Activated effector memory CD4-positive, alpha-beta T cell treated with anti-CD3 and anti-CD28 coated beads, Interleukin-2, amount 50 U/mL, for 16 hours (primary cell): ENCODE measurements at regions not wholly inside any gene's neighbourhood (a gene's known extent, or its start where the extent isn't known, plus 50 kb on each side); places are given as distances from the start of the nearest gene placed in this dataset.
"Not testable (repeated sequence)": the region's sequence is repeated elsewhere in the genome, so short reads cannot be mapped to it uniquely, and the experiment has no call there.

Experiments used
- DNase-seq: peaks from one replicate; pipeline ENCODE4 v3.0.0-alpha.2; 2020

DNA sequence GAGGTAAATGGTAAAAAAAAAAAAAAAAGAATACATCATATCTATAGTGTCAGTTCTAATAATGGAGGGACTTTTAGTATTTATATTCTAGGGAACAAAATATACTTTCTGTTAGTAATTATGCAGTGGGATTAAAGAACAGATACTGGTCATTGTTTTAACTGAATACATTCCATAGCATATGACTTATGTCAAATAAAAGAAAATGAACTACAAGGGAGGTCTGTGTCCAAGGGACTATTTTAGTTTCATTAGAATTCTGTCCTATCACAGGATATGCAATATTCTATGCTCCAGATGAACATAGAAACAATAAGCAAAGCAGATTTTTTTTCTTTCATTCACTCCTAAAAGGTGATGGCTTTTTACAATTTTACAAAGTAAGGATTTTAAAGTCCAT is 154.2 kb upstream of the ZEB2 start:
- no peak for DNase-seq

DNA sequence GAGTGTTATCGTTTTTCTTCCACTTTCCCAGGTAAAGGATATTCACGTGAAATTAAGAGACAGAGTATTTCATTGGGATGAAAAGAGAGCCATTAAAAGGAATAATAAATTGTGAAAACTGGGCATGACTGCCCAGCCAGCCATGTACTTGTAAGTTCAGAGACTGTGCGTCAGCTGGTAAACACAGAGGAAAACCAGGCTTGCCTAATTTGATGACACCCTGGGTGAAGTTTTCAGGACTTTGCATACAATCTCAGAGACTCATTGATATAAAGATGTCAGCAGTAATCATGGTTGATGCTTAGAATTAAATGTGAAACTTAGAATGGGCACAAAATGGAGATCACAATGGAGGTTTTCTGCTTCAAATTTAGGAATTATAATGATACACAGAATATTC is 153.5 kb upstream of the ZEB2 start:
- DNase-seq, result no peak

DNA sequence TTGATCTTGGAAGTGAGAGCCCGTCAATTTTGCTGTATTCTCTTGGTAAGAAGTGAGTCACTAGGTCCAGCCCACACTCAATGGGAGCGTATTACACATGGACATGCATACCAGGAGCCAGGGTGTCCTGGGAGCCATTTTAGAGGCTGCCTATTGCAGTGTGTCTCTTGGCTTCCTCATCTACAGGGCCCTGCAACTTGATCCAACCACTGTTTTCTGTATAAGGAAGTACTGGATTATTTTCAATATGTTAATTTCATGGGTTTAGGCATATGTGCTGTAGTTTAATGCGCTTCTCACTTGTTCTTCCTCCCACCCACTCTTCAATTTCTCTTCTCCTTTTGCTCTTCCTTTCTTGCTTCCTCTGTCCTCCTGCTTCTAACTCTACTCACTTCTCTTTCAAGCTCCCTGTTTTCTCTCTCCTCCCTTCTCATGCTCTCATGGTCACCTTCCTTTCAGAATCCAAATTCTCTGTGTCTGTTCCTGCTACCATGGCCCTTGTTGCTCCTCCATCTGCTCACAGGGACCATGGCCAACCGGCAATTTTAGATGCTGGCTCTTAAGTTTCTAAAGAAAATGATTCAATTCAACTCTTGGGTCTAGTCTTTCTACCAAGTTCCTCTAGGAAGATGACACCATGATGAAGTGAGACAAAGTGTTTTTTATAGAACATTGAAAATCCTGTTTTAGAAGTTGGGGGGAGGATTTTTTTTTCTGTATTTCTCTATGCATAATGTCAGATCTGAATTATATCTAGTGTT is 152.0 kb upstream of the ZEB2 start:
- DNase-seq, result no peak

DNA sequence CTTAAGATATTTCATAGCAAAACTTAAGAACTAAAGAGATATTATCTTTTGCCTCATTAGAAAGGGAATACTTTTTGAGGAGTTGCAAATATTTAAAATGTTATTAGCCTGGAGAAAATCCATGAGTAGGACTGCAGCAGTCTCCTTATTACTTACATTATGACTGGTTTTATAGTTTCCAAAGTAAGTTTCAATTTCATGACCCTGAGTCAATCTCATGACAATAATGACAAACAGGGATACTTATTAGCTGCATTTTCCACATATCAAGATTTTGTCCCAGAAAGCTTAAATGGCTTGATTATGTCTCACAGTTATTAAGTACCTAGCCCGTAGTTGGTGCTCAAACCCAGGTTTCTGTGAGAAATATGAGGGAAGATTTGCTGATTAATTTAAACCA is 150.8 kb upstream of the ZEB2 start:
- no peak for DNase-seq

DNA sequence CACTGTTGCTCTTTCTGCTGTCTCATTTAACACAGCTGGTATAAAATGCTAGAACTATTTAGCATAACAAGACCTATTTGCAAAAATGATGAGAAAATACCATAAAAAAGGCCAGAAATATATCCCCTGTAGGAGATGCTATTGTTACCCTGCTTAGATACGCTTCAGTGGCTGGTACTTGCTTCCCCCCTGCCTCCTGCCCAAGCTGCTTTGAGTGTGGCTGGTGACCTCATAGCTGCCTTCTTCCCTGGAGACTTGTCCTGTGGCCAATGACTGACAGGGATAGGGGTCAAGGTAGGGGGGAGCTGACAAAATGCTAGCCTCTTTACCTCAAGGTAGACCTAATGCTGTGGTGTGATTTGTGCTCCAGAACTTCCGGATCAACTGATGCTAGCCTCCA is 150.2 kb upstream of the ZEB2 start:
- no peak for DNase-seq

DNA sequence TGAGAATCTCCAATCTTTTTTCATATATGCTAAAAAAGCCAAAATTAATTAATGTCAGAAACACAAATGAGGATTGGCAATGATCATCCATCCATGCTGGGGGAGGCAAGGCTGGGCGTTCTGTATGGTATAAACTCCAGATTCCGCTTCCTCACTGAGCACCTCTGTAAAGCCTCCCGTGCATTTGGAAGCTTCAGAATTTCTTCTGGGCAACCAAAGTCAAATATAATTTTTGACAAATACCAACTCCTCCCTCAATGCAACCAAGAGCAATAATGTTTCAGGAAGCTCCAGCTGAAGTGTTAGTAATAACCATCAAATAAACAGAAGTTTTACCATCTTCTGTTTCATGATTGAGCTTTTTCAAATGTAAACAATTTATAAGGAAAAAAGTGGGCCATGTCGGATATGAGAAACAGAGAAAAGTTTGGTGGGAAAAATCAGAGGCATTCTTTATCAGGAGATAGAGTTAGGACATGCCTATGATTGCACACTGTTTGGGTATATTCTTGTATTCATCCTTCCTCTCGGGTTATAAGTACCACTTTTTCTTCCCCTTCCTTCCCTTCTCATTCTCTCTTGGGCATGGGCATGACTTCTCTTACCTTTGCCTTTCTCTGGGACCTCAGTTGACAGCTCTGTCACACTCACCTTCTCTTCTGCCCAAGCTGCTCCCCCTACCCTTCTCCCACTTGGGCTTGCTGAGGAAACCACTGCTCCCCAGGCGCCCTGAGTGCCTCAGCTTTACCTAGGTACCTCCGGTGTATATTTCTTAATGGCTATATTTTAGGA is 149.5 kb upstream of the ZEB2 start:
- no peak for DNase-seq

DNA sequence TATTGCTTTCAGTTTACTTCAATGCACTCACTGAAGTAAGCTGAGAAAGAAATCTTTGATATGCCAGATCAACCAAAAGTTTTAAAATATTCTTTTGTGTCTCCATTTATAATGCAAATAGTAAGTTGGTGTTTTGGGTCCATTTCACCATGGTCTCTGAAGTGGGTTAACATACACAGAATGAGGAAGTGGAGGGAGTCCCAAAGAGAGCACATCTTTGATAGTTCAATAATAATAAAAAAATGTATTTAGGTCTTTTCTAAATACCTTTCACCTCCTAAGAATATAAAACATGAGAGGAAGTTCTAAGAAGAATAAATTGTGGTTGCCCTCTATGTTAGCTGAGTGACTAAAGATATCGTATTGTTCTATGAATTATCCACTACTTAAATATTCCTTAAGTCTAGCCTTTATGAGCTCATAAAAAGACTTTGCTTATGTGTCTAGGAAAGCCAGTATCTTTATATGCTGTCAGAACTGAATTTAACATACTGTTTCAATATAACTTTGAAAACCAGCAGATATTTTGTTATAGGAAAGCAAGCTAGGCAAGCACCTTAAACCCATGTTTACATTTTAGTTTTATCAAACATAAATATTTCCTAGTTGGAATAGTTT is 148.7 kb upstream of the ZEB2 start:
- no peak for DNase-seq

DNA sequence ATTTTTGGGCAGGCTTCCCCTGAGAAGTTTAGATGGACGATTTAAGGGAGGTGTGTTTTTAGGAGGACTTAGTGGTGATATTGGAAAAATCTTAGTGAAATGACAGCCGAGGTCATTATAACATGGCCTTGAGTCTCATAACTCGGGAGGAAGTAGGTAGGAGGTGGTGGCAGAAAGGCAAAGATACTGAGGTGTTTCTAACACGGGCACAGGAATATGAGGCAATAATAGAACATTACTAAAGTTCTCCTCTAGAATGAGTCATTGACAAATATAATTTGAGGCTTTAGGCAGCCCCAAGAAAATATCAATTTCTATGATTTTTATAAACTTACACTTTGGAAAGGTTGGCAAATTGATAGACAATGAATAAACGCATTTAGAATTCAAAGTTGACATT is 146.1 kb upstream of the ZEB2 start:
- no peak for DNase-seq

DNA sequence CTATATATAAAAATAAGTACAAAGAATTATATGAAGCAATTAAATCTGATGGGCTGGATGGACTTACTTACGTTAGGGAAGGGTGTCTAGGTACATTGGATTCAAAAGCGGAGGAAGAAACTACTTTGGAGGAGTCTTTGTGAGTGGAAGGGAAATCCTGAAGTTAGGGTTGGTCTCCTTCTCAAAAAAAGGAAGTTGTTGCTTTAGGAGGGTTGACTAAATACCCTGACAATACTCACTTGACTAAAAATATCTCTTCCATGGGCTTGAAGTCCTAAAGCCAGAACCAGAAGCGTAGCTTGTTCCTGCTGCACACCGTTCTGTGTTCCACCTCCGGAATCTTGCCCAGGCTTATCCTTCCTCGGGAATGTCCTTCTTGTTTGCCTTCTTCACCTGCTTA is 143.3 kb upstream of the ZEB2 start:
- no peak for DNase-seq

DNA sequence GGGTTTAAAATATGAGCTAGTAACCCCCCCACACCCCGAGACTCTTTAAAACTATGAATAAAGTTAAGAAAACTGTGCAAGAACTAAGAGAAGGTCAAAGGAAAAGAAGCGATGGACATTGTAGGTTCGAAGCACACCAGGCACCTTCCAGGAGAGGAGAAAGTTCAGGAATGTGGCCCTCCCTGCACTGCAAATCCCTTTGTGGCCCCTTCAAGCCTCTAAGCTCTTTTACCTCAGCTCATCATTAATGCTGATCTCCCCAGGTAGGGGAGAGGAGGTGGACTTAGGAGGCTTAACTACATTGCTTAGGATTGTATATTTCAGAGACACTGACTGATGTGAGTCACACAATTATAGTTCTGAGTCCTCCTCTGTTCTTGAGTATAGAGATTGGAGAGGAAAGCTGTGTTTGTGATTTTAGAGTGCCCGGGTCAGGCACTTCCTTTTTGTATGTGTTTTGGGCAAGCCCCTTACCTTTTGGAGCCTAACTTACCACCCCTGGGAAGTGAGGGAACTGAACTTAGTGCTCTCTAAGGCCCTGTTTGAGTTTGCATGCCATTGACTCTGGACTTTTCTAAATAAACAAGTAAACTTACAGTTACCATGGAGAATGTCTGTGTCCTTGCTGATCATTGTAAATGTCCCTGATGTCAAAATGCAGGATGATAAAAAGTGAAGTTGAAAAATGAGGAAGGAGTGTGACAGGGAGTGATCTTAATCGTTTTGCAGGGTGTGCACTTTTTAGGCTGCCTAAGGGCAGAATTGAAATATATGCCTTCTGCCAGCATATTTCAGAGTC is 140.8 kb upstream of the ZEB2 start:
- no peak for DNase-seq

DNA sequence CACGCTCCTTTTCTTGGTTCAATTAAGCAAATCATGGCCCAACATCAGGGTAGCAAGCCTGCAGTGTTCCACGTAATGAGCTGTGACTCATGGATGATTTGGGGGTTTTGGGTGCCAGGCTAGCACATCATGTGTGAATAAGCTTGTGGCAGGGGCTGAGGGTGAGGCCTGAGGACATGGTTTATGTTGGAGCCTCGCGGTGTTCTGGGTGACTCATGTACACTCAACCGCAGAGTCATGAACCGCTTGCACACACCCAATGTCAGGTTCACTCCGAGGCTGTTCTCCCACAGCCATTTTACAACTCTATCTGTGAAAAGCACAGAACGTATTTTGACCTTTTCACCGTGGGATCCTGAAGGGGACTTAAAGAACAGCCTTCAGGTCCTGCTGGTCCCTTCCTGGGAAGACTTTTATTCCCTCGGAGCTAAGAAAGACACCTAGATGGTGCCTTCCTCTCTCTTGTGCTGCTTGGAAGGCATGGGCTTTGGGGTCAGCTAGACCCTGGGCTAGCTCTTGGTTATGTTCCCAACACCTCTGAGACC is 139.9 kb upstream of the ZEB2 start:
- peak; percentile 72 for DNase-seq

DNA sequence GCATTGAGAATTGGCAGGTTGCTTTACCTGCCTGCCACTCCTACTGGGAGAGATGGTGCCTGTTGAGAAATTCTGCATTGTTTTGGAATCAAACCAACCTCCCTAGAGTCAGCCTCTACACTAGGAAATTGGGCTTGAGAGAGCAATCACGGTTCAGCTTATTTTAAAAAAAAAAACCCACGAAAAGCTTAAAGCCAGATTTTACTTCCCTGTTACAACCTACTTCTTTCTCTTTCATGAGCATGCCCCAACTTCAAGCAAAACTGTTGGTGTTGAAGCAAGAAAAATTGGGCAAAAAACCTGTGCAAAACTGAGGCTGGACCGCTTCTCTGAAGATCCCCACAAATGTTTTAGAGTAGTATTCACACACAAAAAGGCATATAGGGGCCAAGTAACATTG is 134.6 kb upstream of the ZEB2 start:
- no peak for DNase-seq

DNA sequence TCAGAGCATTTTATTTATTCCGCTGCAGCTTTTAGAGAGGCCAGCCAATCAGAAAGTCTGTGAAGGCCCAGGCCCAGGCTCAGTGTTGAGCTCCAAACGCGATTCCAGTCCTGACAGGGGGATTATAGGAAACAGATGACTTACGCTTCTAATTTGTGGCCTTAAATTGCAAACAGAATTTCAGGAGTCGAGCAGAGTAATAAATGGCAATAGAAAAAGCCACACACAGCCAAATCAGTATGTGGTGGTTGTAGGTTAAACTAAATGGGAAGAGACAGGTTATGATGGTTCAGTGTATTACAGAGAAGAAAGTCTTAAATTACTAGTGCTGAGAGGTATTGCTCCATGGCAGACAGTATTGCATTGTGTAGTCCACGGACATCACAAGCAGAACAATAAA is 131.0 kb upstream of the ZEB2 start:
- DNase-seq, result no peak

DNA sequence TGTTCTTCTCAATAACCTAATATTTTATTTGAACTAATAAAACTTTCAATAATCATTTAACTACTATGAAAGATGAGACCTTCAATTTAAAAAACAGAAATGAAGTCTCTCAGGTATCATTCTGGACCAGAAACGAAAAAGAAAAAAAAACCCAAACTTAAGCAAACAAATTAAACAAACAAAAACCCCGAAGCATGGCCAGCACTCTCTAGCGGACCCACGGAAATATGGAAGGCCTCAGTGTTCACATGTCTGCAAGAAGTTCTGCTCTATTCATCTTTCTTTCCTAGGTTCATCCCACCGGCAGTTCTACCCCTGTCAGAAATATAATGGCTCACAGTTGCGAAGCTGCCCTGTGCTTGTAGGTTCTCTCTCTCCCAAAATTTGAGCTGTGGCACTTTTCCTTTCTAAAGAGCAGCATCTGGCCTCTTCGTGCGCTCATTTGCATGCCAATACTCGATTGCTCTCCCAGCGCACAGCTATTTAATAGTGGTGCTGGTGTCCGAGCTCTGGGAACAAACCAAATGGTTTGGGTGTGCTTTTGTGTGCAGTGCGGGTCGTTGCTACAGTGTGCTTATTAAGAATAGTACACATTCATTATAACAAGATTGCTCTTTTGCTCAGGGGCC is 129.0 kb upstream of the ZEB2 start:
- no peak for DNase-seq

DNA sequence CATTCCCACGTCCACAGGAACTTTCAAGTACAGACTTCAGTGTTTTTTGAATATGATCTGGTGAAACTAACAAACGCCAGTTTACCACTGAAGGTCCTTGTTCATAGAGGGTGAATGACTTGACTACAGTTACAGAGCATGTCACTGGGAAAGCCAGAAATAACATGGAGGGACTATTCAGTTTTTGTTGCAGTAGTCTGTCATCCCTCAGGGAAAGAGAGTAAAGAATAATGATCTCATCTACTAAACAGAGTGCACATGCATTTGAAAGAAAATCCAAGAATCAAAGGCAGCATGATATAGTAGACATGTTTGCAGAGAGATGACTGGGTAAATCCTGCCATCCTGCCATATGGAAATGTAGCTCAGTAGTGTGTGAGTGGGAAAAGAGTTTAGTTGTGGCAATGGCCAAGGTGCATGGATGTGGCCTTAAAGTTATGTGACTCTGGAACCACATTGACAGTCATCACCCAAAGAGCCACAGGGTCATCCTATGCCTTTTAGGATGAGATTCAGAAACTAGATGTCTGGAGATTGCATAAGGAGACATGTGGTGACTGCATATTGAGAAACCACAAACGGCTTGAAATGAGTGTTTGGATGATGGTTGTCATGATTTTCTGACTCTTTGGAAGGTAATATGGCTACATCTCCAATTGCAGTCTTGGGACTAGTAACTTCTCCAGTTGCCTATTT is 125.3 kb upstream of the ZEB2 start:
- no peak for DNase-seq

DNA sequence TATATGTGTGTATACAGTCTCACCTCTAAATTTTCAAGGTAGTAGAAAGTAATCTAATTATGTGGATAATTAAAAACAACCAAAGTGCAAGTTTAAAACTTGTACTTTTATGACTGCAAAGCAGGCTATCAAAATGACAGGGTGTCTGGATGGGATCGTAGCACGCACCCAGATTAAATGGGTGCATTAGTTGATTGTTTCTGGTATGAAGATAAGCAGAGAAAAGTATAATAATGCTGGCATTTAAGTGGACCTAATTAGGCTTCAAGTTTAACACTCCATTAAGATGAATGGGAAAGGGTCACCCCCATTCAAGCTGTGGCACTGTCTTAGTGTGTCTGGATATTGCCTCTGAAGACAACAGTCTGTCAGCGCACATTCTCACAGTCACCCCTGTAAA is 124.6 kb upstream of the ZEB2 start:
- DNase-seq, result no peak

DNA sequence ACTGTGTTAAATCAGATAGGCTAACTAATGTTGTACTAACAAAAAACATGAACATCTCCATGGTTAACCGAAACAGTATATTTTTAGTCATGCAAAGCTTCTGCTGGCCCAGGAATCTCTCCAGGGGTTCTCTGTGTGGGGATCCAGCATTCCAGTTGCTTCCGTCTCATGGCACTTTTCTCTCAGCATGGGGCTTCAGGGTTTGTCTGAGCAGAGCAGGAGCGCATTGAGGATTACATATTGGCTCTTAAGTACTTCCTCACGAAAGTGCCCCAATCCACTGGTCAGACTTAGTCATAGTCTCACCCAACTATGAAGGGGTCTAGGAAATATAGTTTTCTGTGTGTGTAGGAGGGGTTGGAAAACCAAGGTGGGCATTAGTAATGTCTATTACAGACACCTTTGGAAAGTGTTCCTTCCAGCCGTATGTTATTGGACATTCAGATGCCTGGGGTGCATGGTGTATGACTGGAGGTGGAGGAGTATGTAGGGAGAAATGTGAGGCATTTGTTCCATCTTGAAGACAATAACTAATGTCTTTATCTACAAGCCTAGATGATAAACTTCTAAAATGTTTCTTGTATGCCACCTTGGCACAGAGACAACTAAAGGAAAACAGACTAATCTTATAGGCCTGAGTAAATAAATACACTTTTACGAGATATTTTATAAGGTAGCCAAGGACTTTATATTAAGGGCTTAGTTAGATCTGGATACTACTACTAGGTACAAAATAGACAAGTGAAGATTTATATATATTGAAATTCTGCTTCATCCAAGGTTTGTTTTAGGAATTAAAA is 123.8 kb upstream of the ZEB2 start:
- DNase-seq, result no peak

DNA sequence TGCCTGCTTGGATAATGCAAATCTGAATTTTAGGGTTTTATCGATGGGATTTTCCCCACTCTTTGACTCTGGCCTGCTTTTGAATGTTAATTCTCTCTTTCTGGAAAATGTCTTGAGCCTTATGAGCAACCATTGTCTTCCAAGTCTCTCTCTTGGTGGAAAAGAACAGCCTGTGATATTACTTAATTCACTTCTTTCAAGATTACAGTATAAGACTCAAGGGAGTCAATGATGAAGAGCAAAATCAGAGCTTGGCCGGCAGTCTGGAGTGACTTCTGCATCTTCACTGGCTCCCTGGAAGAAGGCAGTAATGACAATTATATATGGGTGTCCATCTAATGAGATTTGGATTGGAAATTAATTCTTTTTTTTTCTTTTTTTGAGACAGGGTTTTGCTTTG is 122.9 kb upstream of the ZEB2 start:
- no peak for DNase-seq

DNA sequence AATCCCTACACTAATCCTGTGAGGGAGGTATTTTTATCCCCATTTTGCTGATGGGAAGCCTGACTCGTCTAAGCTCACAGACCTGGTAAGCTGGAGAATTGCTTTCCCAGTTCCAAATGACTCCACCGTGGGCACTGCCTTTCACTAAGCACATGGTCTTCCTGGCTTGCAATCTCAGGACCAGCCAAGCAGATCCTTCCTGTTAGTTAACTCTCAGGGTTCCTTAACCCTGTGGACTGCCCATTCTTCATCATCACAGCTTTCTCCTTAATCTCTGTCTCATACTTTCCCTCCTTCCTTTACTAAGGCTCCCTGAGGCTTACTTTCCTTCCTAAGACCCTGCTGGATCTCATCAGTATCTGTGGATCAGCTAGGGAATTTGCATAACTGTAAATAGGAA is 122.2 kb upstream of the ZEB2 start:
- DNase-seq, result no peak

DNA sequence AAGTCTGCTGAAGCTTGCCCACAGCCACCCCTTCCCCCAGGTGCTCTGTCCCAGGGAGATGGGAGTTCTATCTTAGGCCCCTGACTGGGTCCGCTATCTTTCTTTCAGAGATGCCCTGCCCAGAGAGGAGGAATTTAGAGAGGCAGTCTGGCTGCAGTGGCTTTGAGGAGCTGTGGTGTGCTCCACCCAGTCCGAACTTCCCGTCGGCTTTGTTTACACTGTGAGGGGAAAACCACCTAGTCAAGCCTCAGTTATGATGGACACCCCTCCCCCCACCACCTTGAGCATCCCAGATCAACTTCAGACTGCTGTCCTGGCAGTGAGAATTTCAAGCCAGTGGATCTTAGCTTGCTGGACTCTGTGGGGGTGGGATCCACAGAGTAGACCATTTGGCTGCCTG is 118.3 kb upstream of the ZEB2 start:
- DNase-seq, result not testable (repeated sequence)

DNA sequence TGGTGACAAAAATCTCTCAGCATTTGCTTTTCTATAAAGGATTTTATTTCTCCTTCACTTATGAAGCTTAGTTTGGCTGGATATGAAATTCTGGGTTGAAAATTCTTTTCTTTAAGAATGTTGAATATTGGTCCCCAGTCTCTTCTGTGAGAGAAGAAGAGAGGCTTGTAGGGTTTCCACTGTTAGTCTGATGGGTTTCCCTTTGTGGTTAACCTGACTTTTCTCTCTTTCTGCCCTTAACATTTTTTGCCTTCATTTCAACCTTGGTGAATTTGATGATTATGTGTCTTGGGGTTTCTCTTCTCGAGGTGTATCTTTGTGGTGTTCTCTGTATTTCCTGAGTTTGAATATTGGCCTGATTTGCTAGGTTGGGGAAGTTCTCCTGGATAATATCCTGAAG is 116.9 kb upstream of the ZEB2 start:
- DNase-seq, result not testable (repeated sequence)
